Amygdala (tissue), 56 donors: ENCODE measurements at regions not wholly inside any gene's neighbourhood (a gene's known extent, or its start where the extent isn't known, plus 50 kb on each side); places are given as distances from the start of the nearest gene placed in this dataset.

Experiments
- DNase-seq, 56 donors: peaks; one replicate each; lab custom pipeline; 2025; lab: John Stamatoyannopoulos, UW

DNA sequence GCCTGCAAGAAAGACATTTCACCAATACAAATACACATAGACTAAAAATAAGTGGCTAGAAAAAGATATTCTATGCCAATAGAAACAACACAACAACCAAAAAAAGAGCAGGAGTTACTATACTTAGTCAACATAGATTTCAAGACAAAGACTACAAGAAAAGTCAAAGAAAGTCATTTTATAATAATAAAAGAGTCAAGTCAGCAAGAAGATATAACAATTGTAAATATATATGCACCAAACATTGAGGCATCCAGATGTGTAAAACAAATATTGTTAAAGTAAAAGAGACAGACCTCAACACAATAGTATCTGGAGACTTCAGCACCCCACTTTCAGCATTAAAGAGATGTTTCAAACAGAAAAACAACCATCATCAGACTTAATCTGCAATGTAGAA, 104.6 kb downstream of the AMY1C start:
- DNase-seq = no peak

- no peak for DNase-seq
Measured at GRCh38 chr1:103859721-103860120, 110.0 kb downstream of the AMY1C start.

- DNase-seq = no peak
Measured at GRCh38 chr1:103898576-103899345, 149.1 kb downstream of the AMY1C start.

GRCh38 chr1:103900005-103900404, 150.3 kb downstream of the AMY1C start:
- DNase-seq = no peak

DNA sequence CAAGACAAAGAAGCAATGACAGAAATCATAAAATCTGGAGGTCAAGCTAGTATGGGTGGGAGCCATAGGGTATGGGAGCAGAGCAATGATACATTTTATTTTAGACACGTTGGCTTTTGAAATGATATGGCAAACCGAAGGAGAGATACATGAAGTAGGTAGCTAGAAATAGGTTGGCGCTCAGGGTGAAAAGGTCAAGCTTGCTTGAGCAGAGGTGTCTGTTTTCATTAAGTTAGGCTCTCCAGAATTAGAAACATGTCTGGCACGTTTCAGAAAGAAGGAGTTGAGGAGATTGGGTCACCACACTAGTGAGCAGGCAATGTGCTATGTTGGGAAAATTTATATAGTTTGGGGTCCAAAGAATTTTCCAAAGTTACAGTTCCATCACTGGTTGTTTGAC, 151.4 kb downstream of the AMY1C start:
- no peak for DNase-seq

- DNase-seq = no peak
Measured at GRCh38 chr1:103905363-103905762, 155.7 kb downstream of the AMY1C start.

DNA sequence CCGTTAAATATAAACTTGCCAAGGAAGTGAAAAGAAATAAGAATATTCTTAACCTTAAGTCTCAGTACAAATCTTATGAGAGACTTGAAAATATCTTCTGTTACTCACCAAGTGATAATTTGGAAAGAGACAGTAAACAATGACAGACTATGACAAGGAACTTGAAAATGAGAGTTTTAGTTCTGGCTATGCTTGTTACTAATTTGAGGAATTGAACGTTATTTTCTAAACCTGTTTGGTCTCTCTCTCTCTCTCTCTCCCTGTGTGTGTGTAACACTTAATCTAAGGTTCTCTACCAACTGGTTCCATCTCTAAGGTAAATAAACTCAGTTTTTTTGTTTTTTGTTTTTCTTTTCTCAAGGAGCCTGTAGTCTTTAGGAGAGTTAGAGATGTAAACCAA, 161.8 kb downstream of the AMY1C start:
- no peak for DNase-seq

GRCh38 chr1:103917795-103918194, 168.1 kb downstream of the AMY1C start:
- DNase-seq = no peak

DNA sequence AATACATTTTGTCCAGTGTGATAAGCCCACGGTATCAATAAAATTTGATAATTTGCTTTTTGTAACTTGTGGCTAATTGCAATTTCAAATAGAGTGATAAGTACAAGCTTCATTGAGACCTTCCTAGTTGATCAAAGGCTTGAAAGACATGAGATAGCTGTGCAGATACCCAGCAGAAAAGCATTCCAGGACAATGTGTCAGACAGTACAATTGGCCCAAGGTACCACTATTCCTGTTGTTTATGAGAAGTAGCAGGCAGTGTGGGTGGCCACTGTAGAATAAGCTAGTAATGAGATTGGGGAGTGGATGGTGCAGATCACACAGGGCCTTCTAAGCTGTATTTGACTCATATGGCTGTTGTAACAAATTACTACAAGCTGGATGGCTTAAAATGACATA, 182.2 kb downstream of the AMY1C start:
- no peak for DNase-seq

DNA sequence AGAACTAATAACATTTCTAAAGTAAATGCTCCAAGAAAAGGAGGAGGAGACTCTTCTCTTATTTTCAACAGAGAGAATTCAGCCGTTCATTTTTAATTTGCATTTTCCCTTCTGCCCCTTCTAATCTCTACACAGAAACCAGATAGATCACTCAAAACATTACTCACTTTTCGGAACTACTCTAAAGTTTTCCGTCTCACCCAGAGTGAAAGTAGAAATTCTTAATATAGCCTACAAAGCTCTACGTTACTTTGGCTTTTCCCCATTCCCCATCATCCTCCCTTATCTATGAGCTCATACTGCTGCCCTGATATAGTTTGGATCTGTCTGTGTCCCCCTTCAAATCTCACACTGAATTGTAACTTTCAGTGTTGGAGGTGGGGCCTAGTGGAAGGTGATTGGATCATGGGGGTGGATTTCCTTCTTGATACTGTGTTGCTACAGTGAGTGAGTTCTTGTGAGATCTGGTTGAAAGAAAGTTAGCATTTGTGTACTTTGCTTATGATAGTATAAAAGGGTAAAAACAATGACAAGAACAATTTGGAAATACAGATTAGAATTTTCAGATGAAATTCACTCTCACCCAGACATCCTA, 188.2 kb downstream of the AMY1C start:
- DNase-seq = no peak

DNA sequence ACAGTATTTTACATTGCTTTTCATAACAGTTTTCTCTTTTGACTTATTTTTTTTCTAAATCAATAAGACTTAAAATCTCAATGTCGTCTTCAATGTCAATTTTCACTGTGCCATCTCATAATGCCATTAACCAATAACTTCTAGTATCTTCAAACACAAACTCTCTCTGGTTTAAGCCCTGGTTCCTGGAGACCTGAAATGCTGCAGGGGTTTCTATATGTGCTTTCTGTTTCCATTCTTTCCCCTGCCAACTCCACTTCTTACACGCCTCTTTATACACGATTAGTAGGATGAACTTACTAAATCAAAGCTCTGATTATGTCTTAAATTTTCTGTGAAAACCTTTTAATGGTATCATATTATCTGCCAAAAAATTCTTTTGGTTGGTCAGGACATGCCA, 191.4 kb downstream of the AMY1C start:
- no peak for DNase-seq

DNA sequence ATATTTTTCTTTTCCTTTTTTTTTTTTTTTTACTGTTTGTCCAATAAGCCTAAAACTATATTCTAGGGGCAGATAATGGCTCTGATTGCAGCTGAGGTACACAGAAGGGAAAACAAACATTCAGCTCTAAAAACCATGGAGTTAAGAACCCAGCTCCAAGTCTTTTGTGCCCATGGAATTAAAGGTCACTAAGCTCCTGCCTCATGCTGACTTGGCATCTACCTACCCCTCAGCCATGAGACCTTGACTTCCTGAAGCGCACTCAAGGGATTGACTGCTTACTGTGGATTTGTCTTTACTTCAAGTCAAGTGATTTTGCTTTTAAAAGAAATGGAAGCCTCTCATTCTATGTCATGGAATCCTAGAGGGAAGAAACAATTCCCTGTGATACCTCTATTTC, 192.3 kb downstream of the AMY1C start:
- DNase-seq = no peak

GRCh38 chr1:103945774-103946173, 196.1 kb downstream of the AMY1C start:
- no peak for DNase-seq

GRCh38 chr1:103948526-103948925, 198.8 kb downstream of the AMY1C start:
- no peak for DNase-seq

DNA sequence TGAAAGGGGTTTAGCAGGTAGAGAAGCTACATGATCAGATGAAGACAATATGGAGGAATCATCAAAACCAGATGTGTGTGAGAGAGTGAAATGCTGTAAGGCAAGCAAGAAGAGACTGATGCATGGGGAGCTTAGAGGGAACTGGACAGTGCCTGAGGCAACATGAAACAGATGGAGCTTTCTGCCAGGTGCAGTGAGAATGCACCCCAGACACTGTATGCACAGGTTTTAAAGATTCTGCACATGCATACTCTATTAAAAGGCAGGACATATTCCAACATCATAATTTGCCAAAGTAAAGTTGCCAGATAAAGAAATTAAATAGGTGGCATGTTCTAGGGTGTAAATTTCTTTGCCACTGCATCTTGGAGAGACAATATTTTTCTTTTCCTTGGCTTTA, 200.1 kb downstream of the AMY1C start:
- no peak for DNase-seq

- DNase-seq = no peak
Measured at GRCh38 chr1:103953386-103953785, 203.7 kb downstream of the AMY1C start.

DNA sequence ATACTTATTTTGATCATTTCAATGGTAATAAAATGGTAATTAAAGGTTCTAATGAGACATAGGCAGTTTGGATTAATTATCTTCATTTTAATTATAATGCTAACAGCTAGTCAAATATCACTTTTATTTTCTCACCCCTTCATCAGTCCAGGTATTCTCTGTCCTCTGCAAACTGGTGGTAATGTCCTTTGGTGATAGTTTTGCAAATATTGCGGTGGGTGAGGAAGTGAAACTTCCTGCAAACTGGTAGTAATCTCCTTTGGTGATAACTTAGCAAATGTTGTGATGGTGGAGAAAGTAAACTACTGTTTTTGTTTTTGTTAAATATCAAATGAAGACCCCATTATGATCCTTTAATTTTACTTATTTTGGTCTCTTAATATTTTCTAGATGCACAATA, 209.0 kb downstream of the AMY1C start:
- DNase-seq = no peak

- DNase-seq = no peak
Measured at GRCh38 chr1:103959565-103959964, 209.9 kb downstream of the AMY1C start.

DNA sequence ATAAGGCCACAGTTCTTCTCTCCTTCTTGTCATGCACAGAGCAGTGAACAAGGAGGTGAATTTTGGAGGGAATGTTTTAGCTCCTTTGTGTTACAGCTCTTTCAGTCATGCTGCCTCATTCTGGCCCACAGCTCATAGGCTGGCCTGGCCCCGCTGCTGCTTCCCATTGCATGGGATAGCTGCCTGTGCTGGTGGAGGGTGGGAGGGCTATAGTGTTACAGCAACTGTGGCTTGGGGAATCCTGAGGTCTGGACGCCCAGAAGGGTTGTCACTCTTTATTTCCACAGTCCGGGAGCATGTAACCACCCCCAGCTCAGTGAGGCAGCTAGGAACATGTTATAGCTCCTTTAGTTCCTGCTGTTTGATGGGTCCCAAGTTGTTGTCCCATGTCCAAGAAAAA, 210.3 kb downstream of the AMY1C start:
- no peak for DNase-seq

GRCh38 chr1:103960710-103961109, 211.0 kb downstream of the AMY1C start:
- no peak for DNase-seq

DNA sequence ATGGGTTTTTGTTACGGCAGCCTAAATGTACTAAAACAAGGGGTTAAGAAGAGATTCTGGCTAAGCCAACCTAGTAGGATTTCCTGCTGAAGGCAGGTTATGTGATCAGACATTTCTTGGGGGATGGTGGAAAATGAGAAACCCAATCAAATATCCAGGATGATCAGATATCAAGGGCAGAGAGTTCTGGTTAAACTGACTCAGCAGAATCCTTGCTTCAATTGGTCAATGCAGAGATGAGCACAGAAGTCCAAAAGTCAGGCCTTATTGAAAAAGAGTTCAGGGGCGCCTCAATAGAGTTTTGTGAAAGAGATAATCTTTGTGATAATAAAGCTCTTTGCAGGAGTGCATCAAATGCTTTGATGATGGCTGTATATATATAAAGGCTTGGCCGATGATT, 237.1 kb downstream of the AMY1C start:
- no peak for DNase-seq

GRCh38 chr1:103997631-103998030, 247.9 kb downstream of the AMY1C start:
- DNase-seq = no peak
